Ishikawa (cell line): ENCODE measurements at regions not wholly inside any gene's neighbourhood (a gene's known extent, or its start where the extent isn't known, plus 50 kb on each side); places are given as distances from the start of the nearest gene placed in this dataset.

ENCODE experiments used
- CEBPB ChIP-seq: IDR thresholded peaks from 2 replicates; pipeline ENCODE4 v1.6.1; 2012
- CREB1 ChIP-seq: IDR thresholded peaks from 2 replicates; pipeline ENCODE4 v1.6.1; 2012; ENCODE audit warnings: low read depth
- EGR1 ChIP-seq: IDR thresholded peaks from 2 replicates; pipeline ENCODE4 v1.6.1; 2012
- EP300 ChIP-seq: IDR thresholded peaks from 2 replicates; pipeline ENCODE4 v1.6.1; 2012; ENCODE audit warnings: borderline replicate concordance
- FOXM1 ChIP-seq: IDR thresholded peaks from 2 replicates; pipeline ENCODE4 v1.6.1; 2012; ENCODE audit warnings: low read depth, borderline replicate concordance
- NFIC ChIP-seq: IDR thresholded peaks from 2 replicates; pipeline ENCODE4 v1.6.1; 2012
- RAD21 ChIP-seq: IDR thresholded peaks from 2 replicates; pipeline ENCODE4 v1.6.1; 2012; ENCODE audit warnings: low read depth
- TCF12 ChIP-seq: IDR thresholded peaks from 2 replicates; pipeline ENCODE4 v1.6.1; 2012; ENCODE audit warnings: low read depth
- TEAD4 ChIP-seq: IDR thresholded peaks from 2 replicates; pipeline ENCODE4 v1.6.1; 2012
- YY1 ChIP-seq: IDR thresholded peaks from 2 replicates; pipeline ENCODE4 v1.6.1; 2012; ENCODE audit warnings: low read depth
- ZBTB7A ChIP-seq: IDR thresholded peaks from 2 replicates; pipeline ENCODE4 v1.6.1; 2012; ENCODE audit warnings: low read depth
- TF ChIP-seq, protein P1 (sequence below): IDR thresholded peaks from 2 replicates; pipeline ENCODE4 v1.6.1; 2012; ENCODE audit warnings: low read depth, mild to moderate bottlenecking
- TF ChIP-seq, protein P2 (sequence below): IDR thresholded peaks from 2 replicates; pipeline ENCODE4 v1.6.1; 2012
- TF ChIP-seq, protein P3 (sequence below): IDR thresholded peaks from 2 replicates; pipeline ENCODE4 v1.6.1; 2012

DNA sequence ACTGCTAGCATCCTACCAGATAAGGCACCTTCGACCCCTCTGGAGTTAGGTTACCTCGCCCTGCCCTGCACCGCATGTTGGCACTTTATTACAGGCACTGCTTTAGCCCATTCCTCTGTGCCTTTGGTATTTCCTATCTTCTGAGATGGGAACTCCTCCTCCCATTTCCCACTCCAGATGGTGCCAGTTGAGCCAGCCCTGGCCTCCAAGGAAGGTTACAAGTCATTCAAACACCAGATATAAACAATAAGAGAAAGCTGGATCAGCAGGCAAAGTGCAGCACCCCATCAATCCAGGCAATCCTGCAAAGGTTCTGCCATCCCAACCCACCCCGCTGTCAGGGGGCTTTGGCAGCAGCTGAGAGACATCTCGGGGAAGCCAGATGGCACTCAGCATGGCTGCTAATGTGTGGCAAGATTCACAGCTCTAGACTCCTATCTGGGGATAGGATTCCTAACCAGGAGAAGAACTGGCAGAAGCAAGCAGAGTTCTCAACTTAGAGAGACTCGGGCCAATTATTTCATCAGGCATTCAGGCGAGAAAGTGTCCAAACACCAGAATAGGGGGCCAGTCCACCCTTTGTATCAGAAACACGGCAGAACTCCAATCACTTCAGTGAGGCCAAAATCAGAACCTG lies 113.0 kb downstream of the COPRS start:
- TF ChIP-seq TCF12 (no peak), CREB1 (no peak), EP300 (no peak), YY1 (no peak), RAD21 (no peak), CEBPB (no peak), TEAD4 (no peak), ZBTB7A (no peak), FOXM1 (no peak), EGR1 (no peak), NFIC (no peak)
- TF ChIP-seq, protein P1, sequence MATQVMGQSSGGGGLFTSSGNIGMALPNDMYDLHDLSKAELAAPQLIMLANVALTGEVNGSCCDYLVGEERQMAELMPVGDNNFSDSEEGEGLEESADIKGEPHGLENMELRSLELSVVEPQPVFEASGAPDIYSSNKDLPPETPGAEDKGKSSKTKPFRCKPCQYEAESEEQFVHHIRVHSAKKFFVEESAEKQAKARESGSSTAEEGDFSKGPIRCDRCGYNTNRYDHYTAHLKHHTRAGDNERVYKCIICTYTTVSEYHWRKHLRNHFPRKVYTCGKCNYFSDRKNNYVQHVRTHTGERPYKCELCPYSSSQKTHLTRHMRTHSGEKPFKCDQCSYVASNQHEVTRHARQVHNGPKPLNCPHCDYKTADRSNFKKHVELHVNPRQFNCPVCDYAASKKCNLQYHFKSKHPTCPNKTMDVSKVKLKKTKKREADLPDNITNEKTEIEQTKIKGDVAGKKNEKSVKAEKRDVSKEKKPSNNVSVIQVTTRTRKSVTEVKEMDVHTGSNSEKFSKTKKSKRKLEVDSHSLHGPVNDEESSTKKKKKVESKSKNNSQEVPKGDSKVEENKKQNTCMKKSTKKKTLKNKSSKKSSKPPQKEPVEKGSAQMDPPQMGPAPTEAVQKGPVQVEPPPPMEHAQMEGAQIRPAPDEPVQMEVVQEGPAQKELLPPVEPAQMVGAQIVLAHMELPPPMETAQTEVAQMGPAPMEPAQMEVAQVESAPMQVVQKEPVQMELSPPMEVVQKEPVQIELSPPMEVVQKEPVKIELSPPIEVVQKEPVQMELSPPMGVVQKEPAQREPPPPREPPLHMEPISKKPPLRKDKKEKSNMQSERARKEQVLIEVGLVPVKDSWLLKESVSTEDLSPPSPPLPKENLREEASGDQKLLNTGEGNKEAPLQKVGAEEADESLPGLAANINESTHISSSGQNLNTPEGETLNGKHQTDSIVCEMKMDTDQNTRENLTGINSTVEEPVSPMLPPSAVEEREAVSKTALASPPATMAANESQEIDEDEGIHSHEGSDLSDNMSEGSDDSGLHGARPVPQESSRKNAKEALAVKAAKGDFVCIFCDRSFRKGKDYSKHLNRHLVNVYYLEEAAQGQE: no peak
- TF ChIP-seq, protein P2, sequence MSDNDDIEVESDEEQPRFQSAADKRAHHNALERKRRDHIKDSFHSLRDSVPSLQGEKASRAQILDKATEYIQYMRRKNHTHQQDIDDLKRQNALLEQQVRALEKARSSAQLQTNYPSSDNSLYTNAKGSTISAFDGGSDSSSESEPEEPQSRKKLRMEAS: no peak
- TF ChIP-seq, protein P3, sequence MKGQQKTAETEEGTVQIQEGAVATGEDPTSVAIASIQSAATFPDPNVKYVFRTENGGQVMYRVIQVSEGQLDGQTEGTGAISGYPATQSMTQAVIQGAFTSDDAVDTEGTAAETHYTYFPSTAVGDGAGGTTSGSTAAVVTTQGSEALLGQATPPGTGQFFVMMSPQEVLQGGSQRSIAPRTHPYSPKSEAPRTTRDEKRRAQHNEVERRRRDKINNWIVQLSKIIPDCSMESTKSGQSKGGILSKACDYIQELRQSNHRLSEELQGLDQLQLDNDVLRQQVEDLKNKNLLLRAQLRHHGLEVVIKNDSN: no peak
